D721Med (cell line): ENCODE measurements at regions not wholly inside any gene's neighbourhood (a gene's known extent, or its start where the extent isn't known, plus 50 kb on each side); places are given as distances from the start of the nearest gene placed in this dataset.

Experiments used
- DNase-seq: peaks from one replicate; pipeline ENCODE4 v3.0.0; 2011; ENCODE audit warnings: low spot score; ENCODE audit not compliant: insufficient read length
- FAIRE-seq: peaks from 2 replicates; lab custom pipeline; 2011; peaks lifted over from hg19 to GRCh38; lab: Jason Lieb, UNC
- CTCF ChIP-seq: IDR thresholded peaks from 2 replicates; pipeline ENCODE4 v1.5.1; 2012; ENCODE audit warnings: mild to moderate bottlenecking, control low read depth; ENCODE audit not compliant: insufficient read depth; ENCODE audit errors: missing control alignments

- FAIRE-seq (no peak), DNase-seq (no peak)
Measured at GRCh38 chr3:72266016-72266370, 481.0 kb upstream of the PROK2 start.

GRCh38 chr3:72265256-72266015 lies 480.5 kb upstream of the PROK2 start:
- no peak for DNase-seq
- no peak for FAIRE-seq
- peak; percentile 14 for TF ChIP-seq CTCF

More at GRCh38 chr3:72266016-72266370, 481.0 kb upstream of the PROK2 start:
- no peak for TF ChIP-seq CTCF

- TF ChIP-seq CTCF: no peak
- no peak for FAIRE-seq
- DNase-seq: no peak
Measured at GRCh38 chr3:72263223-72263990, 478.5 kb upstream of the PROK2 start.

GRCh38 chr3:72262736-72263135 lies 477.8 kb upstream of the PROK2 start:
- no peak for TF ChIP-seq CTCF
- no peak for FAIRE-seq

GRCh38 chr3:72261566-72262564 lies 476.9 kb upstream of the PROK2 start:
- FAIRE-seq (no peak), DNase-seq (no peak)
- TF ChIP-seq CTCF: no peak

More at GRCh38 chr3:72262736-72263135, 477.8 kb upstream of the PROK2 start:
- no peak for DNase-seq

GRCh38 chr3:72260588-72260910 lies 475.6 kb upstream of the PROK2 start:
- no peak for TF ChIP-seq CTCF
- FAIRE-seq (no peak), DNase-seq (no peak)
